ENCODE measurements at regions not wholly inside any gene's neighbourhood (a gene's known extent, or its start where the extent isn't known, plus 50 kb on each side); places are given as distances from the start of the nearest gene placed in this dataset.

DNA sequence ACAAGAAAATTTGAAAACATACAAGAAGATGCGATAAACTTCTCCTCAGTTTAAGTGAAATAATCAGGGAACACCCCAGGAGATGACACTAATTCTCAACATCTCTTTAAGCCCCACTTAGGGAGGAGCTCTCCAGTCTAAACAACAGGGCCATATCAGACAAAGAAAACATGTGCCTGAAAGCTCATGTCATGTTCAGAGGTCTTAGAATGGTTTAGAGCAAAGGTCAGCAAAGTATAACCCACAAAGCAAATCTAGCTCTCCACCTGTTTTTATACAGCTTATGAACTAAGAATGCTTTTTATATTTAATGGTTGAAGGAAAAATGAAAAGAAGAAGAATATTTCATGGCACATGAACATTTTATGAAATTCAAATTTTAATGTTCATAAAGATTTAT lies 155.6 kb upstream of the NOL4 start:
- DNase-seq (ENCODE audit: insufficient read length, low spot score, missing footprints) = no peak
- H3K4me3 ChIP-seq (ENCODE audit: insufficient read depth, low read length) = no peak overlapping the region
- H3K27ac ChIP-seq (ENCODE audit: low read depth, low read length) = no peak overlapping the region
- H3K9me3 ChIP-seq (ENCODE audit: low read depth, low read length) = no peaks in the 10 kb centered on the region
- H3K27me3 ChIP-seq (ENCODE audit: insufficient read depth, low read length) = no peaks in the 10 kb centered on the region
- H4K20me1 ChIP-seq (ENCODE audit: insufficient read depth, low read length) = no peaks in the 10 kb centered on the region
- H3K4me2 ChIP-seq (ENCODE audit: insufficient read depth, low read length) = no peak overlapping the region
- no peaks in the 10 kb centered on the region for H3K36me3 ChIP-seq (ENCODE audit: insufficient read depth, low read length)
- no peak for TF ChIP-seq CTCF (IDR thresholded peaks at IDR 0.05; ENCODE audit: extremely low read depth, low read depth, low read length)
- H3K79me2 ChIP-seq (ENCODE audit: insufficient read depth, low read length) = no peaks in the 10 kb centered on the region
- H3K4me1 ChIP-seq (ENCODE audit: insufficient read depth, low read length) = no peaks in the 10 kb centered on the region
- H2AFZ ChIP-seq (ENCODE audit: low read length) = no peak overlapping the region

DNA sequence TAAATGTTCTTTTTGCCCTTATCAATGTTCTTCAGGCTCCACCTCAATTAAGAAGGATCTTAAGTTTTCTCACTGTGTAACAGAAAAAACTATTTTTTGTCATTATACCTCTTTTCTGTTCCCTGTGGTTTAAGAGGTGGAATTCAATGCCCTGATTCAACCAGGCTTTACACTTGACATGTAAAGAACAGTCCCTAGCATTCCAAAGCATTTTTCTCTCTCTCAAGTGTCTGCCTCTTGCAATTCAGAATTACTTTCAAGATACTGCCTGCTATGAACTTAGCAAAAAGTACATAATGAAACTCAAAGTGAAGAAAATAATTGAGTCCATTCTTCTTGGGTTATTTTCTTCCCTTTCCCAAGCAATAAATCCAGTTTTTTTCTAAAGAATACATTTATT lies 160.6 kb upstream of the NOL4 start:
- Histone ChIP-seq H3K36me3 (ENCODE audit: insufficient read depth, low read length) (no peaks in the 10 kb centered on the region), H4K20me1 (ENCODE audit: insufficient read depth, low read length) (no peaks in the 10 kb centered on the region)
- DNase-seq (ENCODE audit: insufficient read length, low spot score, missing footprints) = no peak

GRCh38 chr18:34386803-34387202 lies 162.1 kb upstream of the NOL4 start:
- Histone ChIP-seq H3K36me3 (ENCODE audit: insufficient read depth, low read length) (no peaks in the 10 kb centered on the region), H3K79me2 (ENCODE audit: insufficient read depth, low read length) (no peaks in the 10 kb centered on the region), H3K9me3 (ENCODE audit: low read depth, low read length) (no peaks in the 10 kb centered on the region), H3K27me3 (ENCODE audit: insufficient read depth, low read length) (no peaks in the 10 kb centered on the region), H3K4me1 (ENCODE audit: insufficient read depth, low read length) (no peaks in the 10 kb centered on the region), H2AFZ (ENCODE audit: low read length) (no peak overlapping the region), H3K4me3 (ENCODE audit: insufficient read depth, low read length) (no peak overlapping the region), H3K27ac (ENCODE audit: low read depth, low read length) (no peak overlapping the region), H4K20me1 (ENCODE audit: insufficient read depth, low read length) (no peaks in the 10 kb centered on the region), H3K4me2 (ENCODE audit: insufficient read depth, low read length) (no peak overlapping the region)
- TF ChIP-seq CTCF (IDR thresholded peaks at IDR 0.05; ENCODE audit: extremely low read depth, low read depth, low read length) = no peak
- DNase-seq (ENCODE audit: insufficient read length, low spot score, missing footprints) = peak; percentile 8

More for the DNA sequence above, 160.6 kb upstream of the NOL4 start:
- TF ChIP-seq CTCF (IDR thresholded peaks at IDR 0.05; ENCODE audit: extremely low read depth, low read depth, low read length) = no peak
- no peaks in the 10 kb centered on the region for H3K79me2 ChIP-seq (ENCODE audit: insufficient read depth, low read length)
- no peaks in the 10 kb centered on the region for H3K4me1 ChIP-seq (ENCODE audit: insufficient read depth, low read length)
- H2AFZ ChIP-seq (ENCODE audit: low read length) = no peak overlapping the region
- H3K4me2 ChIP-seq (ENCODE audit: insufficient read depth, low read length) = no peak overlapping the region
- H3K27ac ChIP-seq (ENCODE audit: low read depth, low read length) = no peak overlapping the region
- H3K27me3 ChIP-seq (ENCODE audit: insufficient read depth, low read length) = no peaks in the 10 kb centered on the region
- H3K4me3 ChIP-seq (ENCODE audit: insufficient read depth, low read length) = no peak overlapping the region
- H3K9me3 ChIP-seq (ENCODE audit: low read depth, low read length) = no peaks in the 10 kb centered on the region

- Histone ChIP-seq H3K4me2 (ENCODE audit: insufficient read depth, low read length) (no peak overlapping the region), H4K20me1 (ENCODE audit: insufficient read depth, low read length) (no peaks in the 10 kb centered on the region), H2AFZ (ENCODE audit: low read length) (no peak overlapping the region), H3K9me3 (ENCODE audit: low read depth, low read length) (no peaks in the 10 kb centered on the region), H3K4me1 (ENCODE audit: insufficient read depth, low read length) (no peaks in the 10 kb centered on the region), H3K27me3 (ENCODE audit: insufficient read depth, low read length) (no peaks in the 10 kb centered on the region), H3K36me3 (ENCODE audit: insufficient read depth, low read length) (no peaks in the 10 kb centered on the region), H3K4me3 (ENCODE audit: insufficient read depth, low read length) (no peak overlapping the region), H3K27ac (ENCODE audit: low read depth, low read length) (no peak overlapping the region), H3K79me2 (ENCODE audit: insufficient read depth, low read length) (no peaks in the 10 kb centered on the region)
- TF ChIP-seq CTCF (IDR thresholded peaks at IDR 0.05; ENCODE audit: extremely low read depth, low read depth, low read length) = no peak
- DNase-seq (ENCODE audit: insufficient read length, low spot score, missing footprints) = no peak
These were observed 172.7 kb upstream of the NOL4 start for GRCh38 chr18:34397286-34397896.

Data from osteoblast (primary cell).